Activated CD4-positive, alpha-beta T cell treated with anti-CD3 and anti-CD28 coated beads, Interleukin-10, Interleukin-2, amounts not matched to agents 100 ng/mL and 50 ng/mL, durations not matched to agents 16 hours and 8 hours (primary cell): ENCODE measurements at regions not wholly inside any gene's neighbourhood (a gene's known extent, or its start where the extent isn't known, plus 50 kb on each side); places are given as distances from the start of the nearest gene placed in this dataset.

ENCODE experiments used
- DNase-seq: peaks from one replicate; pipeline ENCODE4 v3.0.0-alpha.2; 2020

DNA sequence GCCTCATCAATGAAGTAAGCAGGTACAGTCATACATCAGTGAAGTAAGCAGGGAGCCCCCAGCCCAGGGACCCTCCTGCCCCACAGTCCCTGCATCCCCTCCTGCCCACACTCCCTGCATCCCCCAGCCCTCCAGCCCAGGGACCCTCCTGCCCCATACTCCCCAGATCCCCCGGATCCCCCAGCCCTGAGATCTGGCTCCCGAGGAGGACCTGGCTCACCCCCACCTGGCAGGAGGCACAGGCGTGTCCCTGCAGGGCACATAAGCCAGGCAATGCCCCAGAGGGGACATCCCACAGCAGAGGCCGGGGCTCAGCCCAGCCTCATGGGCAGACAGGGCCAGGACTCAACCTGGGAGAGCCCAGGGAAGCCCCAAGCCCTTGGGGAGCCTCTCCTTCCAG is 53.6 kb upstream of the TPM4 start:
- no peak for DNase-seq

DNA sequence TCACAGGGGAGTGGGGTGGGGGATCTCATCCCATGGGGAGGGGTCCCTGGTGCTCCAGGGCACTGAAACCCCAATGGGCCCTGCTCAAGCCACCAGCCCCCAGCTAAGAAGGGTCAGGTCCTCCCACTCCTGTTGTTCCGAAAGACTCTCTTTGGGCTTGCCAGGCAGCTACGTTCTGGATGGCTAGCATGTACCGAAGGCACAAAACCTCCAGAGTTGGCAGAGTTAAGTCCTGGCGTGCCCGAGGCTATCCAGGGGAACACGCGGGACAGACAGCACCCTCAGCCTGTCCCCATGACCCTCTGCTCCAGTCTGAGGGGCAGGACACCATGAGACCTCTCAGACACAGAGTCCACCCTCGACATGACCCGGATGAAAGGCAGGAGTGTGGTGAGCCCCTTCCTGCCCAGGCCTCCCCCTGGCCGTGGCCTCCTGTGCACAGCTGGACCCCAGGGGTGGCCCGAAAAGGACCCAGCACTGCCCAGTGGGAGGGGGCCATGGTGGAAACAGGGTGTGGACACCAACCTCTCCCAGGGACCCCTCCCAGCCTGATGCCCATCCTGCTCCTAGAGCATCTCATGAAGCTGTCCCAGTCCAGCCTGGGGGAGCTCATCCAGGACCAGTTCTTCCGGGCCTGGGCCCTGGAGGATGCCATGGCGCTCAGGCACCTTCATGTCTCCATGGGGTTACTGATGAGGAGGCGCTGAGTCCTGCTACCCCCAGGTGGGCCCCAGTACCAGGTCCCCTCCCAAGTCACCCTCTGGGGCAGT is 53.0 kb upstream of the TPM4 start:
- DNase-seq: no peak

- DNase-seq: no peak
These were observed 51.8 kb upstream of the TPM4 start for GRCh38 chr19:16024266-16025107.

GRCh38 chr19:16025108-16026101 is 50.9 kb upstream of the TPM4 start:
- DNase-seq: no peak

DNA sequence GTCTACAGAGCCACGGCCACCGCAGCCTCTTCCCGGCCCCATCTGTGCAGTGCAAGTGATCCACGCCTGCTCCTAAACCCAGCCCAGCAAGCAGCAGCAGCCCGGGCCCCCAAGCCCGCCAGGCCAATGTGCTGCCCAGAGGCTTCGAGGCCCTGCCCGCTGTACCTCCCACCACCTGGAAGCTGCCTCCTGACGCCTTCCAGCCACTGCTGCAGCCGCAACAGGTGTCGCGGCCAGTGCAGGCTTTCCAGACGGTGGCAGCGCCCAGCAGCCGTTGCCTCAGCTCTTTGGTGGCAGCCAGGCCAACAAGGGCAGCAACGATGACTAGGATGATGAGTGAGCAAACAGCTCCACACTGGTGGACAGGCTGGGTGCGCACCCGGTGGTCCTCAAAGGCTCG is 50.2 kb upstream of the TPM4 start:
- no peak for DNase-seq
